Activated T-cell treated with anti-CD3 and anti-CD28 coated beads for 24 hours (primary cell): ENCODE measurements at regions not wholly inside any gene's neighbourhood (a gene's known extent, or its start where the extent isn't known, plus 50 kb on each side); places are given as distances from the start of the nearest gene placed in this dataset.
"Not testable (repeated sequence)": the region's sequence is repeated elsewhere in the genome, so short reads cannot be mapped to it uniquely, and the experiment has no call there.

Source experiments
- DNase-seq: peaks from one replicate; pipeline ENCODE4 v3.0.0-alpha.2; 2020; ENCODE audit warnings: low read depth

DNA sequence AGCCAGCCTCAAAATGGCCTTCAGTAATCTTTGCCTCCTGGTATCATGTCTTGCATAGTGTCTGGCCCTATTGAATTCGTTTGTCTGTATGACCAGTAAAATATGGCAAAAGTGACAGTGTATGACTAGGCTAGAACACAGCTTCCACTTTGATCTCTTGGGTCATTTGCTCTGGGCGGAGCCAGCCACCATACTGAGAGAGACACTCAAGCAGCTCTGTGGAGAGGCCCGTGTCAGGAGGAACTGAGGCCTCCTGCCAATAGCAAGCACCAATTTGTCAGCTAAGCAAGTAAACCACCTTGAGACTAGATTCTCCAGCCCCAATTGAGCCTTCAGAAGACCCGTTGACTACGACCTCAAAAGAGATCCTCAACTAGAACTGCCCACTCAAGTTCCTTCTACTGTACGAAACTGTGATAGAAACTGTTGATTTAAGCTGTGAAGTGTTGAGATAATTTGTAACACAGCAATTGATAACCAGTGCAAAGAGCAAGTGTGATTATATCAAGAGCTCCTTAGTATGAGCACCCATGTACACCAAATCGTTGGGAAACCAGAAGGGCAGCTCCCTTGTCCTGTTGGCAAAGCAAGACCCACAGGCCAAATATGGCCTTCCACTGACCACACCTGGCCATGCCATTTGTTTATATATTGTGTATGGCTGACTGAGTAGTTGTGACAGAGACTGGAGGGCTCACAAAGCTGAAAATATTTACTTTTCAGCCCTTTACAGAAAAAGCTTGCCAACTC, 52.7 kb upstream of the SERBP1 start:
- DNase-seq: no peak

DNA sequence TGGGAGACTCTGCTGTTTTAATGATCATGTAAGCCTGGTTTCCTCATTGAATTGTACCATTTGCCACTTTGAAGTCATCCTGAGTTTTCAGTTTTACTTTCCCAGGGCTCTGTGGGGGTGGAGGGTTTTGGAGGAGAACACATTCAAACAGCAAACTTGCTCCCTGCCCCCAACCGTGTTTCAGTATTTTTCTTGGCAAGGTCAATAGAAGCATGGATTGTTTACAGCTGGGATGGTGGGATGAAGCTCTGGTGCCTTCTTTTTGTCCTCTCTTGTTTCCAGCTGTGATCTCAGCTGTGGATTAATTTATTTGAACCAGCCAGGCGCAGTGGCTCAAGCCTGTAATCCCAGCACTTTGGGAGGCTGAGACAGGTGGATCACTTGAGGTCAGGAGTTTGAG, 54.3 kb upstream of the SERBP1 start:
- DNase-seq: no peak

DNA sequence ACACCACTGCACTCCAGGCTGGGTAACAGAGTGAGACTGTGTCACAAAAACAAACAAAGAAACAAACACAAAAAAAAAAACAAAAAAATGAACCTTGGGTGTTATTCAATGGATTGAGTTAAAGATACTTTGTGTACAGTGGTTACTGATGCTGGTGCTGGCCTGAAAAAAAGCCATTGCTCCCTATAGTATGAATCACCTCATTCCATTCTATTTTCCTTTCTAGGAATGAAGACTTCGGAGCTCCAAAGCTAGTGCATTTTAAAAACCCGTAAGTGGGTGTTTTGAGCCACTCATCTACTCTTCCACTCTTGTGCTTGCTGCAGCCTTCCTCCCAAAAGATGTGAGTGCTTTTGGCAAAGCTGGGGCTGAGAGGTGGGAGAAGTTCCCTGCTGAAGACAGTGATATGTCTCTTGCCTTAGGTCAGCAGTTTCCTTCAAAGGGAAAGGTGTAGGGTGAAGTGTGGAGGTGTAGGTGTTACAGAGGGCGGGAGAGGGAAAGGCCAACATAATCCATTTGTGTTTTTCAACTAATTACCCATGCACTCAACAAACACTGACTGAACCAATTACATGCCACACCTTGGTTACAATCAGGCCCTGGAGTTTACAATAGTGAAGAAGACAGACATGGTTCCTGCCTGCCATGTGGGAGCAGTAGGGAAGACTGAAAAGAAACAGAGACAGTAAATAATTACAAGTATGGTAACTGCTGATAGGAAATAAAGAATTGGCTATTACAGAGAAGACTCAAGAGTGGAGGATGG, 55.0 kb upstream of the SERBP1 start:
- no peak for DNase-seq

DNA sequence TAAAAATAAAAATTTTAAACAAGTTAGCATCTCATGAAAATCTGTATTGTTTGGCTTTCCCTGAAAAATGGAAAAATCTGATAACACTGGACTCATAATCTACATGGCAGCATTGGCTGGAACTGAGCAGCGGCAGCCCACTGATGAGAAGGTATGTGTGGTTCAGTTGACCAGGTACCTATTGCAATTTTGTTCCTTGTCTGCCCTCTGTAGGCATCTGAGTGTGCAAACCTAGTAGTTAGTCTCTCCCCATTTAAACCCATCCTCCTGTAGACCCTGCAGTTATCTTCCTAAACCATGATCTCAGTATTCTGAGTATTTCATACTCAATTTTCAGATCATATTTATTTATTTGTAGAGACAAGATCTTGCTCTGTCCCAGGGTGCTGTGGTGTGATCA, 59.4 kb upstream of the SERBP1 start:
- no peak for DNase-seq

DNA sequence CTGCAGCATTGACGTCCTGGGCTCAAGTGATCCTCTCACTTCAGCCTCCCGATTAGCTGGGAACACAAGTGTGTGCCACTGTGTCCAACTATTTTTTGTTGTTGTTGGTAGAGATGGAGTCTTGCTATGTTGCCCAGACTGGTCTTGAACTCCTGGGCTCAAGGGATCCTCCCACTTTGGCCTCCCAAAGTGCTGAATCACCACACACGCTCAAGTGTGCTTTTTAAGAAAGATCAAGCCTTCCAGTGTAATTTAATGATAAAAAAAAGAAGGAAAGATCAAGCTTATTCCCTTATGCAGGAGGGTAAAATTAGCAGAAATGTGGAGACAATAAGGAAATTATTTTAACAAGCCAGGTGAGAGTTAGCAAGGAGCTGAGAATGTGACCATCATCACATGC, 61.1 kb upstream of the SERBP1 start:
- DNase-seq: no peak

DNA sequence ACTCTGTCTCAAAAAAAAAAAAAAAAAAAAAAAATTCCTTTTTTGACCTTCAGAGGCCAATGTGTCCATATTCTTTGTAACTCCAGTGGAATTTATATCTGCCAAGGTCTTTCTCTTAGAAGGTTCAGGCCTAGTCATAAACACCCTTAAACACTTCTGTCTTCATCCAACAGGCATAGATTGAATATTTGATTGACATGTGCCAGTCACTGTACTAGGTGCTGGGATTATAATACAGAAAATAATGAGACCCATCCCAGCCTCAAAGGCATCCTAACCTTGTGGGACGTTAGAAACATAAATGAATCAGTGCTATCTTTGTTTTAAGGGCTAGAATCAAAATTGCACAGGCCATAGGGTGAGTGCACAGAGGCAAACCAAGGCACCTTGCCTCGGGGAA, 62.9 kb upstream of the SERBP1 start:
- no peak for DNase-seq

DNA sequence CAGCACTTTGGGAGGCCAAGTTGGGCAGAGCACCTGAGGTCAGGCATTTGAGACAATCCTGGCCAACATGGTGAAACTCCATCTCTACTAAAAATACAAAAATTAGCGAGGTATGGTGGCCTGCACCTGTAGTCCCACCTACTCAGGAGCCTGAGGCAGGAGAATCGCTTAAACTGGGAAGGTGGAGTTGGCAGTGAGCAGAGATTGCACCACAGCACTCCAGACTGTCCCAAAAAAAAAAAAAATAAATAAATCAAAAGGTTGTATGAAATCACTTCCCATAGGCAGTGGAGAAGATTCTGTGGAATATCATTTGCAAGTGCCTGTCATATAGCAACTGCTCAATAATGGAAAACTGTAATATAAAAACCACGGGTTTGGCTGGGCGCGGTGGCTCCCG, 65.1 kb upstream of the SERBP1 start:
- DNase-seq: no peak

DNA sequence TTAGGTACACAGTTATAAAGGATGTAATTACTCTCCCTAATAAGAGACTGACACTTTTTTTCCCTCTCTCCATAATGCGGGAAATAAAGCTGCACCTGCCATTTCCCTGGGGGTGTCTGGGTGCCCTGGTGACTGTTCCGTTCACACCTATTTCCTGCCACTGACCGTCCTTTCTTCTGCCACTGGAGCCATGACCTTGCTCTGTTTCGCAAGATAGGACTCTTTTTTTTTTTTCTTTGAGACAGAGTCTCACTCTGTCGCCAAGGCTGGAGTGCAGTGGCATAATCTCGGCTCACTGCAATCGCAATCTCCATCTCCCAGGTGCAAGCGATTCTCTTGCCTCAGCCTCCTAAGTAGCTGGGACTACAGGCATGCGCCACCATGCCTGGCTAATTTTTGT, 66.1 kb upstream of the SERBP1 start:
- DNase-seq: no peak

DNA sequence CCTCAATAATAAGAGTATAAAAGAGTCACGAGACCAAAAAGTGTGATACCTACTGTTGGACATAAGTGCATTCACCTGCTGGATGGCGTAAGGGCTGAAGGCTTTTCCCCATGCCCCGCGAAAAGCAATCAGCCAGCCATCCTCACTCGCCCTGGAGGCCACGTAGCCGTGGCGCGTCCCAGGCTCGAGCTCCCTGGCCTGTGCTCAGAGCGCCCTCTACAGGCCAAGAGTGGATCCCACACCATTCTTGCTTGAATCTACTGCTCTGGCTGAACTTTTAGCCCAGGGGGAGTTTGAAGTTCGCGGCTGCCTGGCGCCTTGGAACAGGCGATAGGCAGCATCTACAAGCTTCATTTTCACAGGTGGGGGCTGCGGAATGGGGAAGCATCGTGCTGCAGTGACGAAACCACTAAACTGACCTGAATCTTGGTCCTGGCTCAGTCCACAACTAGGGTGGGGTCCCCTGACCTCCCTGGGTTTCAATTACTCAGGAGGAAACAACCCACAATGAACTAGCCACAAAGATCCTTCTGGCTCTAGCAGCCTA, 70.3 kb upstream of the SERBP1 start:
- DNase-seq: peak; percentile 87

DNA sequence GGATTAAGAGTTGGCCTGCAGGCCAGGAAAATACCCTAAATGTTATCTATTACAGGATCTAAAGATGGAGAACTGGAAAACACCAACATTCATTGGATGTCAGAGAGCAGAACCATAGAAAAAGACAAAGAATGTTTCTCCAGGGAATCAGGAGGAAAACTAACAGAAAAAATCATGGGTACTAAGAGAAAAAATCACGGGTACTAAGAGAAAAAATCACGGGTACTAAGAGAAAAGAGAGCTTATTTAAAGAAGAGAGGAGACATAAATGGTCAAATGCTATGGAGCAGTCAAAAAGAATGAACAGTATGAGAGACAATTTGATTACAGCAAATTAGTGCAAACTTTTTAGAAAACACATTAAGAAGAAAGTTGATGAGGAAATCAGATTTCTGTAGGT, 73.8 kb upstream of the SERBP1 start:
- DNase-seq: no peak

DNA sequence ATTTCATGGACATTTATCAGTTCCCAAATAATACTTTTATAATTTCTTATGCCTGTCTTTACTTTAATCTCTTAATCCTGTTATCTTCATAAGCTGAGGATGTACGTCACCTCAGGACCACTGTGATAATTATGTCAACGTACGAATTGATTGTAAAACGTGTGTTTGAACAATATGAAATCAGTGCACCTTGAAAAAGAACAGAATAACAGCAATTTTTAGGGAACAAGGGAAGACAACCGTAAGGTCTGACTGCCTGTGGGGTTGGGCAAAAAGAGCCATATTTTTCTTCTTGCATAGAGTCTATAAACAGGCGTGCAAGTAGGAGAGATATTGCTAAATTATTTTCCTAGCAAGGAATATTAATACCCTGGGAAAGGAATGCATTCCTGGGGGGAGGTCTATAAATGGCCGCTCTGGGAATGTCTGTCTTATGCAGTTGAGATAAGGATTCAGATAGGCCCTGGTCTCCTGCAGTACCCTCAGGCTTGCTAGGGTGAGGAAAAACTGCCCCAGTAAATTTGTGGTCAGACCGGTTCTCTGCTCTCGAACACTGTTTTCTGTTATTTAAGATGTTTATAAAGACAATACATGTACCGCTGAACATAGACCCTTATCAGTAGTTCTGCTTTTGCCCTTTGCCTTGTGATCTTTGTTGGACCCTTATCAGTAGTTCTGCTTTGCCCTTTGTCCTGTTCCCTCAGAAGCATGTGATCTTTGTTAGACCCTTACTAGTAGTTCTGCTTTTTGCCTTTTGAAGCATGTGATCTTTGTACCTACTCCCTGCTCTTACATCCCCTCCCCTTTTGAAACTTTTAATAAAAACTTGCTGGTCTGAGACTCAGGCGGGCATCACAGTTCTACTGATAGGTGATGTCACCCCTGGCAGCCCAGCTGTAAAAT, 83.4 kb upstream of the SERBP1 start:
- DNase-seq: not testable (repeated sequence)

DNA sequence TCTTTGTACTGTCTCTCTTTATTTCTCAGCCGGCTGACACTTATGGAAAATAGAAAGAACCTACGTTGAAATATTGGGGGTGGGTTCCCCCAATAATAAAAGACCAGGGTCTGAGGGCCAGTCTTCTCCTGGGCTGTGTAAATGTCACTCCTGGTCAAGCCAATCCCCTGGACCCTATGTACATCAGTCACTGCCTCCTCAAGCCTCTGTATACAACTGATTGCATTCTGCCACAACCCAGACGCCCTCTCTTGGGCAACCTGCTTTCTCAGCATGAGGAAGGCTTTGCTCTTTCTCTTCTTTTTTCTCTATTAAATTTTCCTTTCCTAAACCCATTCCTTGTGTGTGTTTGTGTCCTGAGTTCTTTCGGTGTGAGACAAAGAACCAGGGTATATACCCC, 84.1 kb upstream of the SERBP1 start:
- DNase-seq: no peak

DNA sequence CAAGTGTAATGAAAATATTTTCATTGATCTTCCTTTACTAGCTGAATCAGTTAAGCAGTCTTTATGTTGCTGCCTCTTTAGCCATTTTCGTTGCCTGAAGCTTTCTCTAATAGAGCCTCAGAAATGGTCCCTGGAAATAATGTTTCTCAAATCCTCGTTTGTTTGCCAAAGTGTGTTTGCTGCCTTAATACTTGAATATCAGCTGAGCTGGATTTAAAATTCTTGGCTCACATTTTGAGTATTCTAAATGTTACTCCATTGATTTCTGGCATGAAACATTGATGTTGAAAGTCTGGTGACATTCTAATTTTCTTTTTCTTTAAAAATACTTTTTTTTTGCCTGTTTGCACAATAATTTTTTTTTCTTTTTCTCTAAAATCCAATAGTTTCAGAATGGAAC, 84.6 kb upstream of the SERBP1 start:
- DNase-seq: no peak

DNA sequence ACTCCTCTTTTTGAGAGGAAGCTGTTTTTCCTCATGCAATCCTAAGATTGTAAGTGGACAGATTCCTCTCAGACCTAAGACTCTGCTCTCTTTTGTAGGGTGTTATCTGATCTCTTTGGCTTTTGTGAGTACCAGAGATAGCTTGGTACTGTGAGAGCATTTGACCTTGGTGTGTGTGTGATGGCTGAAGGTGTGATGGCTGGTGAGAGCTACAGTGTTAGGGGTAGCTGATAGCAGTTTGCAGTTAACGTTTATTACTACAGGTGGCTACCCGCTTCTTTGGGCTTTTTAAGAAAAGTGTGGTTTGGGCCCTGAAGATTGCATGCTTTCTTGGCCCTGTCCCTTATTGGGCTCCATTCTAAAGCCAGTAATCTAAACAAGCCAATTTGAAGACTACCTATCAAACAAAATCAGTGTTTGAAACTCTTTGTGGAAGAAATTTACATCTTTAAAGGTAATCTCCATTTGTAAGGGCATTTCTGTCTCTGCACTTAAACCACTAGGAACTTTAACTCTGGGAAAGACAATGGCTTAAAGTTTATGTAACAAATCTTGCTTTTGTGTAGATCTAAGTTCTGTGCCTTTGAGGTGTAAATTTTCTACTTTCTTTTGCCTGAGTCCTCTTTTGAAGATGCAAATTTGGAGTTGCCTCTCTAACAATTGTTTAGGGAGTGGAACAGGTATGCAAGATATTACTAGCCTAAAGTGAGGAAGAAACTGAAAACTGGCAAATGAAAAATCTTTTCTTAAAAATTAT, 85.3 kb upstream of the SERBP1 start:
- no peak for DNase-seq

DNA sequence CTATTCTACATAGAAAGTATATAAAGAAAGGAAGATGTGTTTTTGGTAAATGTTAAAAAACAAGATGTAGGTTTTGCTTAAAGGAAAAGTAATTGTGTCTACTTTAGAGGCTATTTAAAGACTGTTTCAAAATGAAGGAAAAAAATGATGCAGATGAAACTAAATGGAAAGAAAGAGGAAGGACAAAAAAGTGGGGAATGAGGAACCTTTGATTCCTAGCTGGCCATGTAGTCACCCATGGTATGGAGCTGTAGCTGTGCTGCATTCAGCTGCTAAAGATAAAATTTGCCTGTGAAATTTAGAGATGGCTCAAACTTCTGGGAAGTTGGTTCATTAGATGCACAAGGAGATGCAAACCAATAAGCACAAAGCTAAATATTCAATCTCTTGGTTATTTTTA, 86.8 kb upstream of the SERBP1 start:
- DNase-seq: no peak

DNA sequence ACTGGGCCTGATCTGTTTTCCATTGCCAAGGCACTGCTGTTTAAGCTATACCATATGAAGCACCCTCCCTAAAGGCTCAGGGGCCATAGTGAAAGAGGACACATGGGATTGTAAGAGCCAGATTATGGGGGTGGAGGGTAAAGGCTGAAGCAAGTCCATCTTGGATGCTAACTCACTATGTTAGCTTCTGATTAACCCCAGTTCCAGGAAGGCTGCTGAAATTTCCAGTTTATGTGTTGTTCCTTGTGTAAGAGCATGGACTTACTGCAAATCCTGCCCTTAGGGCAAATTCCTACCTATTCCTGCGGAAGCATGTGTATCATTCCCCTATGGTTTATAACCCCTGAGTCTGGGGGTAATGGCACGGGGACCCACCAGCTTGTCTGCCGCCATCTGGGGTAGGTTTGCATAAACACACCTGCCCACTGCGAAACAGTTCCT, 91.8 kb upstream of the SERBP1 start:
- no peak for DNase-seq

DNA sequence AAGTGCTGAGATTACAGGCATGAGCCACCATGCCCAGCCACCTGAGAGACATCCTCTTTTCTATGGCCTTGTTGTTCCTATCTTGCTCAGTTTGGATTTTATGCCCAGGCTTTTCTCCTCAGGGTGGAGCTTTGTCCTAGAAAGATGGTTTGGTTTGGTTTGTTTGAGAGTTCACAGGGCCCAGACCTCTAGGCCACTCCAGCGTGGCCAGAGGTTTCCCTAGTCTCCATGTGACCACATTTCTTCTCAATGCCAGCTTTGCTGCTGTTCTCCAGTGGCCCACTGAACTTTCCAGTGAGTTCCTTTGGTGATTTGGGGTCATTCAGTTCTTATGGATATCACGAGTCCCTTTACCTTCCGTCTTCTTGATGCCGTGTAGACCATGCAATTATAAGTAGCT, 92.6 kb upstream of the SERBP1 start:
- no peak for DNase-seq

DNA sequence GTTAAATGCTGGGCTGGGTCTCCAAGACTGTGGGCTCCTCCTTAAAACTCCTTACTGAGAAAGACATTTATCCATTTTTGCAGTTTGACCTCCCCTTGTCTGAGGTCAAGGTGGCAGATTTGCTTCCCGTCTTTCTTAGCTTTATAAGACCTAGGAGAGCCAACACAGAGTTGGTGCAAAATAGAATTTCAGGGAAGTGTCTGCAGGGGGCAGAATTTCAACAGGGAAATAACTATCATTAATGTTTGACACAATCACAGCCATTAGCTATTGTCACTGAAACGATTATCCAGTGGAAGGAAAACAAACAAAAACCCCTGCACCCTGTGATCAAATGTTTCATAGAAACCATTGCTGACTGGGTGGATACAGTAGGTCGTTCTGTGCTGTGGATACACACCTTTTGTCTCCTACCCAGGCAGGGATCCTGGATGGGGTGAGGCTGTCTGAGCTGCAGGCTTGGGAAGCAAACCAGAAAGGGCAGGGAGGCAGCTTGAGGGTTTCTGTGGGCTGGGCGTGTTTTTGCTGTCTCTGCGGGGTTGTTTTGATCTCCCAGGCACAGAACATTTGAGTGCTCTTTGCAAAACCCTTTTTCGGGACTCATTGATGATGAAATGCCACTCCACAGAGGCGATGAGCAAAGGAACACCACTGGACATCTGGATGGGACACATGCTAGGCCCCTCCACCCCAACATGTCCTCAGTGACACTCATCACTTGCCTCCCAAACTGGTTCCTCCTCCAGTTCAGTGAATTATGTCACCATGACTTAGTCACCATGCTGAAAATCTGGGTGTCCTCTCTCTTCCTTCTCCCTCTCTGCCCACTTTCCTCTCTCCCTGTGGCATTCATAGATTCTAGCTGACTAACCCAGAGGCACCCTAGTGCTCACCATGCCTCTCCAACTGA, 94.2 kb upstream of the SERBP1 start:
- no peak for DNase-seq

DNA sequence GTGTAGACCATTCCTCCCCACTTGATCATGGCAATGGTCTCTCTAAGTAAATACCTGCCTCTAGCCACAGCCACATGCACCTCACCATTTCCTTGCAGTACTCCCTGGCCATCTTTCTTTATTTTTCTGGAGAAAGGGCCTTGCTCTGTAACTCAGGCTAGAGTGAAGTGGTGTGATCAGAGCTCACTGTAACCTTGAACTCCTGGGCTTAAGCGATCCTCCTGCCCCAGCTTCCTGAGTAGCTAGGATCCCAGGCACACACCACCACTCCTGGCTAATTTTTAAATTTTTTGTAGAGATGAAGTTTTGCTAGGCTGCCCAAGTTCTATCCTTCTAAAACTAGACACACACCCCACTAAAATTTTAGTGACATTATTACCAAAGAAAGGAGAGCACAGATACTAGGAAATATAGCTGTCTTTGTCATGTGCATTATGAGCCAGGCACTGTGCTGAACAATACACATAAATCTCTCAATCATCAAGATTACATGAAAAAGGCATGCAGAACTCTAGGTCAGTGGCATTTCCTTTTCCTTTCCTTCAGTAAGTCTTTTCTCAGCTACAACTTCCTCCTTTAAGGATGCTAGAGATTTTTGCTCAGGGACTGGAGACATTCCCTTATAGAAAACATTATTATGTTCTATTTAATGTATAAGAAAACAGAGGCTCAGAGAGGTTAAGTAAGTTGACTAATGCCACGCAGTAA, 95.0 kb upstream of the SERBP1 start:
- no peak for DNase-seq

DNA sequence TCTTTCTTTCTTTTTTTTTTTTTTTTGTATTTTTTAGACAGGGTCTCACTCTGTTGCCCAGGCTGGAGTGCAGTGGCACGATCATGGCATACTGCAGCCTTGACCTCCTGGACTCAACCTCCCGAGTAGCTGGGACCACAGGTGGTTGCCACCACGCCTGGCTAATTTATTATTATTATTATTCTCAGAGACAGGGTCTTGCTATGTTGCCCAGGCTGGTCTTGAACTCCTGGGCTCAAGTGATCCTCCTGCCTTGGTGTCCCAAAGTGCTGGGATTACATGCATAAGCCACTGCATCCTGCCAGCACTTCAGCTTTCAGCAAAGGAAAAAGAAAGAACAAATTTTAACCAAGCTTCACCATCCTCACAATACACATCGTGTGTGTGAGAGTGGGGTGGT, 97.9 kb upstream of the SERBP1 start:
- no peak for DNase-seq
